ENCODE measurements at regions not wholly inside any gene's neighbourhood (a gene's known extent, or its start where the extent isn't known, plus 50 kb on each side); places are given as distances from the start of the nearest gene placed in this dataset.

DNA sequence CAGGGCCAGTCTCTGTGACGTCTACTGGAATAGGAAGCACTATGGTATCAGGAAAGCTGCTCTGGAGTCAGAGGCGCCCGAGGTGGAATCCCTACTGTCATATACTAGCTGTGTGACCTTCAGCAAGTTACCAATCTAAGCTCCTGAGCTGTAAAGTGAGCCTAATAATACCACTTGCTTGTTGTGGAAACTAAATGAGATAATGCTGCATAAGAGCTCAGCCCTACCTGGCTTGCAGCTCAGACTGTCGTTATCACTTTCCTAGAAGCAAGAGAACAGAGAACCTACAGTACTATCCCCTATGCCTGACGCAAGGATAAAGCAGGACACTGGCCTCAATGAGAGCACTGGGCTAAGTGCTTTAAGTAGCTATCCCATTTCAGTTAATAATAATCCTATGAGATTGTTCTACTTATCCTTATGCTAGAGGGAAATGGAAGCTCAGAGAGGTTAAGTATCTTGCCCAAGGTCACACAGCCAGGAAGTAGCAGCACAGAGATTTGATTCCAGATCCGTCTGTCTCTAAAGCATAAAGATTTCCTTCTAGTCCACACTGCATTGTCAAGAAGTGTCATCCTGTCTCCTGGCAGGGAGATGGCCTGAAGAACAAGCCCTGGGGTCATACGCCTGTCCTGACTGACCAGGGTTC, 195.2 kb downstream of the TLE3 start:
- Histone ChIP-seq H3K9me3 (ENCODE audit: insufficient read depth, low read length, severe bottlenecking) (no peaks in the 10 kb centered on the region), H4K20me1 (ENCODE audit: insufficient read depth, low read length) (no peaks in the 10 kb centered on the region), H3K4me2 (ENCODE audit: insufficient read depth, low read length) (no peak overlapping the region), H3K9ac (ENCODE audit: low read depth, low read length) (no peak overlapping the region), H3K36me3 (ENCODE audit: insufficient read depth, low read length) (no peaks in the 10 kb centered on the region), H3K27ac (ENCODE audit: low read length) (no peak overlapping the region), H3K4me3 (ENCODE audit: low read depth in 1 of 2, low read length in 2 of 2) (no peak overlapping the region), H3K79me2 (ENCODE audit: insufficient read depth, low read length) (no peaks in the 10 kb centered on the region), H3K27me3 (ENCODE audit: insufficient read depth, low read length, poor library complexity) (no peaks in the 10 kb centered on the region), H3K4me1 (ENCODE audit: insufficient read depth, low read length) (no peaks in the 10 kb centered on the region), H2AFZ (ENCODE audit: low read depth, low read length) (no peak overlapping the region)
- DNase-seq (no peak), ATAC-seq (ENCODE audit: insufficient read depth, low read depth) (no peak)
- TF ChIP-seq, protein P1, sequence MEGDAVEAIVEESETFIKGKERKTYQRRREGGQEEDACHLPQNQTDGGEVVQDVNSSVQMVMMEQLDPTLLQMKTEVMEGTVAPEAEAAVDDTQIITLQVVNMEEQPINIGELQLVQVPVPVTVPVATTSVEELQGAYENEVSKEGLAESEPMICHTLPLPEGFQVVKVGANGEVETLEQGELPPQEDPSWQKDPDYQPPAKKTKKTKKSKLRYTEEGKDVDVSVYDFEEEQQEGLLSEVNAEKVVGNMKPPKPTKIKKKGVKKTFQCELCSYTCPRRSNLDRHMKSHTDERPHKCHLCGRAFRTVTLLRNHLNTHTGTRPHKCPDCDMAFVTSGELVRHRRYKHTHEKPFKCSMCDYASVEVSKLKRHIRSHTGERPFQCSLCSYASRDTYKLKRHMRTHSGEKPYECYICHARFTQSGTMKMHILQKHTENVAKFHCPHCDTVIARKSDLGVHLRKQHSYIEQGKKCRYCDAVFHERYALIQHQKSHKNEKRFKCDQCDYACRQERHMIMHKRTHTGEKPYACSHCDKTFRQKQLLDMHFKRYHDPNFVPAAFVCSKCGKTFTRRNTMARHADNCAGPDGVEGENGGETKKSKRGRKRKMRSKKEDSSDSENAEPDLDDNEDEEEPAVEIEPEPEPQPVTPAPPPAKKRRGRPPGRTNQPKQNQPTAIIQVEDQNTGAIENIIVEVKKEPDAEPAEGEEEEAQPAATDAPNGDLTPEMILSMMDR (IDR thresholded peaks at IDR 0.05; ENCODE audit: borderline replicate concordance, extremely low read depth, low read length, poor library complexity, severe bottlenecking), result no peak
- TF ChIP-seq EZH2 (IDR thresholded peaks at IDR 0.05; ENCODE audit: borderline replicate concordance, low read depth, low read length, severe bottlenecking), result no peak

DNA sequence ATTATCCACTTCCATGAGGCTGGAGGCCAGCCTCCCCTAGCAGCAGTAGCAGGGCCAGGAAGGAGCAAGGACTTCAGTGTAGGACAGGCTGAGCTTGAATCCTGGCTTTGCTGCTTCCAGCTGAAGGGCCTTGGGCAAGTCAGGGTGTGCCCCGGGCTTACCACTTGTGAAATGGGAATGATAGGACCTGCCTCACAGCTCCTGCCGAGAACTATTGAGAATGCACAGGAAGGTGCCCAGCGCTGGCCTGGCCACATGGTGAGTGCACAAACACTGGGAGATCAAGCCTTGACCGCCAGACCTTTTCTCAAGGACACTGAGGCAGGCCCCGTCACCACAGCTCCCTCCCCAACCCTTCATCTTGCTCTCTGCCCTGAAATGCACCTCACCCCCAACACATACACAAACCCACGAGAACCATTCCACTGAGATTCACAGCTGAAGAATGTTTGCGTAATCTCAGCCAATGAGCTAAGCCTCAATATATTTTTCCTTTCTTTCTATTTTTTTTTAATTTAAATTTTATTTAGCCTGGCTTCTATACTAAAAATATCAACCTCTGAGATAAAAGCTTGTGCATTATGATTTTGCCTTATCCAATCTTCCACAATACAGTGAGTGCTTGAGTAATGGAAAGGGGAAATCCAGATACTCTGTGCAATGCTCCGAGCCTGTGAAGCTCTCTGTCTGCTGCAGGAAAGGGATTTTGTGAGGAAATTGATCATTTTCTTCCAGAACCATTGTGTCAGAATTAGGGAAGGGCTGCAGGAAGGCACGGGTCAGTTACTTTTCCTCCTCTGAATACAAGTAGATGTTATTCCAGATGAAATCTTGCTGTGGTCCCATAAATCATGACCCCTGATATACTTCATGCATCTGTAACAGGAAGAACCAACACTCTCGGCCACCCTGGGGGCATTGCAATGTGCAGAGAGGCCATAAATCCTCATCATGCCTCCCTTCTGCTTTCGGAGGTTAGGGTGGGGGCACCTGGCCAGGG, 193.9 kb downstream of the TLE3 start:
- no peaks in the 10 kb centered on the region for H3K27me3 ChIP-seq (ENCODE audit: insufficient read depth, low read length, poor library complexity)
- no peak overlapping the region for H3K27ac ChIP-seq (ENCODE audit: low read length)
- ATAC-seq (ENCODE audit: insufficient read depth, low read depth) (no peak), DNase-seq (no peak)
- H2AFZ ChIP-seq (ENCODE audit: low read depth, low read length), result no peak overlapping the region
- no peaks in the 10 kb centered on the region for H3K4me1 ChIP-seq (ENCODE audit: insufficient read depth, low read length)
- H3K79me2 ChIP-seq (ENCODE audit: insufficient read depth, low read length), result no peaks in the 10 kb centered on the region
- no peak overlapping the region for H3K4me2 ChIP-seq (ENCODE audit: insufficient read depth, low read length)
- H4K20me1 ChIP-seq (ENCODE audit: insufficient read depth, low read length), result no peaks in the 10 kb centered on the region
- H3K9me3 ChIP-seq (ENCODE audit: insufficient read depth, low read length, severe bottlenecking), result no peaks in the 10 kb centered on the region
- no peaks in the 10 kb centered on the region for H3K36me3 ChIP-seq (ENCODE audit: insufficient read depth, low read length)
- H3K4me3 ChIP-seq (ENCODE audit: low read depth in 1 of 2, low read length in 2 of 2), result no peak overlapping the region
- H3K9ac ChIP-seq (ENCODE audit: low read depth, low read length), result no peak overlapping the region
- TF ChIP-seq, protein P1 (IDR thresholded peaks at IDR 0.05; ENCODE audit: borderline replicate concordance, extremely low read depth, low read length, poor library complexity, severe bottlenecking), result no peak
- TF ChIP-seq EZH2 (IDR thresholded peaks at IDR 0.05; ENCODE audit: borderline replicate concordance, low read depth, low read length, severe bottlenecking), result no peak

DNA sequence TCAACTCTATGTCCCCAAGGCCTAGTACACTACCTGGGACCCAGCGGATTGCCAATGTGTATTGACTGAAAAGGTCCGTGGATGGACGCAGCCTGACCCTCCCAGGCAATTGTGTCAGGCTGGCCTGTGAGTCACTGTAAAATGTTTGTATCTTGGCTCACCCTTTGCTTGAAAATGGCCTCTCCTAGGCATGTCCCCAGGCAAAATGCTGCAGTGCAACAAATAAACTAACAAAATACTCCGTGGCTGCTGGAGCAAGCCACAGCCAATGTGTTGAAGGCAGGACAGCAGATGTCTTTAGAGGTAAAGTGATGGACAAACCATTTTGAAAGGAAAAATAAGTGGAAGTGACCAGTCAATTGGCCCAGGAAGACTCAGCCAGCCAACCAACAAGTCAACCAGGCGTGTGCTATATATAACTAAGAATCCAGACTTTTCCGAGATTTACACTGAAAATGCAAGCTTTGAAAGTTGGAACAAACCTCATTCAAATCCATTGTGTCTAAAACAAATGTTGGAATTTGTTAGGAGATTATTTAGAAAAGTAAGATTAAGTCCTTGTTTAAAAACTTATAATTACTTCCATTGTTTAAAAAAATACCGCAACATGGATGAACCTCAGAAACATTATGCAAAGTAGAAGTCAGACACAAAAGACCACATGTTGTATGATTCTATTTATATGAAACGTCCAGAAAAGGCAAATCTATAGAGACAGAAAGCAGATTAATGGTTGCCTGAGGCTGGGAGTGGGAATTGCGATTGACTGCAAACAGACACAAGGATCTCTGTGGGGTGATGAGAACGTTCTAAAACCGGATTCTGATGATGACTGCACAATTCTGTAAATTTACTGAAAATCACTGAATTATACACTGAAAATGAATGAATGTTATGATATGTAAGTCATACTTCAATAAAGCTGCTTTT, 191.2 kb downstream of the TLE3 start:
- DNase-seq (no peak), ATAC-seq (ENCODE audit: insufficient read depth, low read depth) (no peak)
- Histone ChIP-seq H4K20me1 (ENCODE audit: insufficient read depth, low read length) (no peaks in the 10 kb centered on the region), H3K9ac (ENCODE audit: low read depth, low read length) (no peak overlapping the region), H3K9me3 (ENCODE audit: insufficient read depth, low read length, severe bottlenecking) (no peaks in the 10 kb centered on the region), H3K4me3 (ENCODE audit: low read depth in 1 of 2, low read length in 2 of 2) (no peak overlapping the region), H2AFZ (ENCODE audit: low read depth, low read length) (no peak overlapping the region), H3K4me1 (ENCODE audit: insufficient read depth, low read length) (no peaks in the 10 kb centered on the region), H3K4me2 (ENCODE audit: insufficient read depth, low read length) (no peak overlapping the region), H3K27ac (ENCODE audit: low read length) (no peak overlapping the region), H3K36me3 (ENCODE audit: insufficient read depth, low read length) (no peaks in the 10 kb centered on the region), H3K79me2 (ENCODE audit: insufficient read depth, low read length) (no peaks in the 10 kb centered on the region), H3K27me3 (ENCODE audit: insufficient read depth, low read length, poor library complexity) (no peaks in the 10 kb centered on the region)
- TF ChIP-seq, protein P1 (IDR thresholded peaks at IDR 0.05; ENCODE audit: borderline replicate concordance, extremely low read depth, low read length, poor library complexity, severe bottlenecking), result no peak
- no peak for TF ChIP-seq EZH2 (IDR thresholded peaks at IDR 0.05; ENCODE audit: borderline replicate concordance, low read depth, low read length, severe bottlenecking)
